Activated CD4-positive, alpha-beta T cell treated with anti-CD3 and anti-CD28 coated beads, Interleukin-2, amount 50 U/mL, for 4 hours (primary cell): ENCODE measurements at regions not wholly inside any gene's neighbourhood (a gene's known extent, or its start where the extent isn't known, plus 50 kb on each side); places are given as distances from the start of the nearest gene placed in this dataset.

Experiments
- DNase-seq, 2 experiments: peaks; one replicate each; pipeline ENCODE4 v3.0.0-alpha.2; 2020

- DNase-seq, result no peak
Observed at GRCh38 chr16:13291591-13292333, 390.4 kb downstream of the SHISA9 start.

- DNase-seq, result no peak
Observed at GRCh38 chr16:13296206-13296605, 394.8 kb downstream of the SHISA9 start.

- DNase-seq, result no peak
Observed at GRCh38 chr16:13298666-13299065, 397.3 kb downstream of the SHISA9 start.

- DNase-seq, result no peak
Observed at GRCh38 chr16:13300066-13300840, 398.9 kb downstream of the SHISA9 start.

DNA sequence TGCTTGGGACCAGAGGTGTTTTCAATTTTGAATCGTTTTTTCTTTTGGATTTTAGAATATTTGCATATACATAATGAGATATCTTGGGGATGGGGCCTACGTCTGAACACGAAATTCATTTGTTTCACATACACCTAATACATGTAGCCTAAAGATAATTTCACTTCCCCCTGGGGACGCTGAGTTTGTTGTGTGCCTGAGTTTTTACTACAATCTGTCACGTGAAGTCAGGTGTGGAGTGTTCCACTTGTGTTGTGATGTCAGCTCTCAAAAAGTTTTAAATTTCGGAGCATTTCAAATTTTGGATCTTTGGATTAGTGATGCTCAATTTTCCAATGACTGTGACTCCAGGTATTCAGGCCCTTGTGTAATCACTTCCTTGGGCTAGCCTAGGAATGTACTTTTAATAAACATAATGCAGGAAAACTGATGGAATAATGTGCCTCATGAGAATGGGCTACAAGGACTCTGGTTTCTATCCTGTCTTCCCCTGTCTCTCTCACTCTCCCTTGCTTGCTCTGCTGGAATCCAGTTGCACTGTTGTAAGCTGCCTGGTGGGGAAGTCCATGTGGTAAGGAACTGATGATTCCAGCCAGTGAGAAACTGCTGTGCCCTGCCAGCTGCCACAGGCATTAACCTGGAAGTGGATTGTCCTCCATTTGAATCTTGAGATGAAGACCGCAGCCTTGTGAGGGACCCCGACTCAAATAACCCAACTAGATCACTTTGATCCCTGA lies 403.8 kb downstream of the SHISA9 start:
- no peak for DNase-seq

- no peak for DNase-seq
Observed at GRCh38 chr16:13306161-13306995, 405.0 kb downstream of the SHISA9 start.

DNA sequence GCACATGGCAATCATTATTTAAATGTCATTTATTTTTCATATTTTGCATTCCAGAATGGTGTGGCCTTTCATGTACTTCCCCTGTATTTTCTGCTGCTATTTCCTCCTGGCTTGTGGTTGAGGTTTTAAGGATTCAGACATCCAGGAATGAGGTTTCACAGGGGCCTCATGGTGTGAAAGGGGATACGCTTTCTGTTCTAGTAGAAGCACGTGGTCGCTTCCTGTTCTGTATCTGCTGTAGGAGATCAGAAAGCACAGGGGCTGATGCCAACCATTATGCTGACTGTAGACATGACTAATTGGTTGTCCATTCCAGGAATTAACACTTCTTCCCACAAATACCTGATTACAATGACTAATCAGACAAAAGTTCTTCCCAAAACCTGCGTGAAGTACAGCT lies 405.9 kb downstream of the SHISA9 start:
- DNase-seq, result no peak

DNA sequence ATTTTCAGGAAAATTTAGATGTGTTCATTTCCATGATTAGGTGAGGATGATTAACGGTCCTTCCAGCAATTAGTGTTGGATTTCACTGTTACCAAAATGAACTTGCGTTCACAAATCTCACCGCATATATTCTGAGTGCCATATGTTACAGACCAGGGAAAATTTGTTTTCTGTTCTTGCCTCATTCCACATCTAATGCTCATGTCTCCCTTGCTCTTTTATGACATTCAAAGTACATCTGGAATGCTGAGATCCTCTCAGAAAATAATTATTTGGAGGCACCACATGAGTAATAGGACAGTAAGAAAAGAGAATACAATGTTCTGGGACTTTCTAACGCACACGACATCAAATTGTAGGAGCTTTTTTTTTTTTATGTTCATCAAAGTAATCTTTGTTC lies 406.5 kb downstream of the SHISA9 start:
- DNase-seq, result no peak

GRCh38 chr16:13312063-13312462 lies 410.7 kb downstream of the SHISA9 start:
- DNase-seq, result no peak

- DNase-seq, result no peak
Observed at GRCh38 chr16:13313351-13313750, 412.0 kb downstream of the SHISA9 start.

- DNase-seq, result no peak
Observed at GRCh38 chr16:13314633-13315032, 413.2 kb downstream of the SHISA9 start.

- no peak for DNase-seq
Observed at GRCh38 chr16:13315642-13316427, 414.4 kb downstream of the SHISA9 start.

GRCh38 chr16:13322336-13322735 lies 420.9 kb downstream of the SHISA9 start:
- DNase-seq, result no peak

DNA sequence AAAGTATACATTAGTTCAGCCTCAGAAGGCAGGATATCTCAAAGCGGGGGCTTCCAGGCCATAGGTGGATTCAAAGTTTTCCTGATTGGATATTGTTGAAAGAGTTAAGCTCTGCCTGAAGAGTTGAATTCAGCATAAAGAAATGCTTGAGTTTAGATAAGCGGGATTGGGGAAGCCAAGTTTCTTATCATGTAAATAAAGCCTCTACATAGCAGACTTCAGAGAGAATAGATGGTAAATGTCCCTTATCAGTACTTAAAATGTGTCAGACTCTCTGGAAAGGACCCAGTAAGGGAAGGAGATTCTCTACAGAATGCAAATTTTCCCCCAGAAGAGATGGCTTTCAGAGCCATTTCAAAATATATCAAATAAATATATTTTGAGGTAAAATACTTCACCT lies 423.5 kb downstream of the SHISA9 start:
- DNase-seq, result no peak

DNA sequence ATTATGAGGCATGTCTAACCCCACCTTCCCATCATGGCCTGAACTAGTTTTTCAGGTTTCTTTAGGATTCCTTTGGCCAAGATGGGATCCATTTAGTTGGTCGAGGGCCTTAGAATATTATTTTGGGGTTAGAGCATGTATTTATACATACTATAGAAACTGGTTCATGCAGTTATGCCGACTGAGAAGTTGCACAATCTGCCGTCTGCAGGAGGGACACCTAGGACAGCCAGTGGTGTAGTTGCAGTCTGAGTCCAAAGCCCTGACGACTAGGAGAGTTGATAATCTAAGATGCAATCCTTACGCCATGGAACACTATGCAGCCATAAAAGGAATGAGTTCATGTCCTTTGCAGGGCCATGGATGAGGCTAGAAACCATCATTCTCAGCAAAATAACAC lies 424.0 kb downstream of the SHISA9 start:
- no peak for DNase-seq

DNA sequence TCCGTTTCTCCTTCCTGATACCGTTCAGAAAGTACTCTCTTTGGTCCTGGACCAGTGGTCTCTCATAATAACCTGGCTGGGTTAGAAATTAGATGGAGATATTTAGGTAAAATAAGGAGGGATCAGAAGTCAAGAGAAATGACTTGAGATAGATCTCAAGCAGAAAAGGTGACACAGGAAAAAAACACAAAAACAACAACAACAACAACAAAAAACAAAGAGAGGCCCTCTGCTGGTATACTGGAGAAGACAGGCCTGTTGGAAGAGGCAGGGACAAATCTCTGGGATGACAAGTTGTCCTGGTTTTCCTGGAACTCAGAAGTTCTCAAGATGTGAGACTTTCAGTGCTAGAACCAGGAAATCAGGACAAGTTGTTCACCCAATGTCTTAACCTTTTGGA lies 430.5 kb downstream of the SHISA9 start:
- DNase-seq, result no peak

- DNase-seq, result no peak
Observed at GRCh38 chr16:13332713-13333255, 431.4 kb downstream of the SHISA9 start.

- DNase-seq, result no peak
Observed at GRCh38 chr16:13333336-13333735, 431.9 kb downstream of the SHISA9 start.

- no peak for DNase-seq
Observed at GRCh38 chr16:13335879-13336278, 434.5 kb downstream of the SHISA9 start.

GRCh38 chr16:13336335-13336734 lies 434.9 kb downstream of the SHISA9 start:
- DNase-seq, result no peak
